Kidney tubule cell (primary cell): ENCODE measurements at regions not wholly inside any gene's neighbourhood (a gene's known extent, or its start where the extent isn't known, plus 50 kb on each side); places are given as distances from the start of the nearest gene placed in this dataset.

Experiments
- DNase-seq: peaks from one replicate; pipeline ENCODE4 v3.0.0-alpha.2; 2018; ENCODE audit warnings: low spot score

- DNase-seq: no peak
These were observed 119.5 kb downstream of the MTX3 start for GRCh38 chr5:79871364-79872120.

DNA sequence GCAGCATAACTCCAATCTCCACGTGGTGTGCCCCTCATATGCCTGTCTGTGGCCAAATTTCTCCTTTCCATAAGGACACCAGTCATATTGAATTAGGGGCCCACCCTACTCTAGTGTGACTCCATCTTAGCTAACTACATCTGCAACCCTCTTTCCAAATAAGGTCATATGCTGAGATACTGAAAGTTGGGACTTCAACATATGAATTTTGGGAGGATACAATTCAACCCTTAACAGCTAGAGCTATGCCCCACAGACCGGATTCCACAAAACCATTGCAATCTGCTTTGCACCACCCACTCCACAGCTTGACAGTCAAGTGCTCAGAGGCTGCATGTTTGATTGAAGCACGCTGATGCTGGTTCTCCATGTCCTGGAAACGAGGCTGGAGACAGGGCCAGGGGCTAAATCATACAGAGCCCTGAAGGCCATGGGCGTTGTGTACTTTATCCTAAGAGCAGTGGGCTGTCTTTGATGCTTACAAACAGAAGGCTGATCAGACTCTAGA lies 122.8 kb downstream of the MTX3 start:
- no peak for DNase-seq

GRCh38 chr5:79865579-79865978 lies 125.5 kb downstream of the MTX3 start:
- DNase-seq: no peak

- DNase-seq: no peak
These were observed 126.7 kb downstream of the MTX3 start for GRCh38 chr5:79864364-79864763.

- DNase-seq: no peak
These were observed 131.5 kb downstream of the MTX3 start for GRCh38 chr5:79859588-79859987.

DNA sequence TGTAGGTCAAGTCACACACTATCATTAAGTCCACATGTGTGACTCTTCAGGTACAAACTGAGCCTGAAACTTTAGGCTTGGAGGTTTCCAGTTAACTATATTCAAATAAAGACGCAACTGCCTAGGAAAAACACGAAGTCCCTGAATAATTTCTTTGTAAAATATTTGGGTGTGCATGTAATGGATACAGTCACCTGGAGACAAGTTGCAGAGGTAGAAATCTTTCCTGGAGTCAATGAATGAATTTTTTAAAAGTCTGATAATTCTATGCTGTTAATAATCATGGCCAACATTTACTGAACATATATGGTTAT lies 132.7 kb downstream of the MTX3 start:
- DNase-seq: no peak

- DNase-seq: peak; percentile 70
These were observed 133.2 kb downstream of the MTX3 start for GRCh38 chr5:79857714-79858409.

DNA sequence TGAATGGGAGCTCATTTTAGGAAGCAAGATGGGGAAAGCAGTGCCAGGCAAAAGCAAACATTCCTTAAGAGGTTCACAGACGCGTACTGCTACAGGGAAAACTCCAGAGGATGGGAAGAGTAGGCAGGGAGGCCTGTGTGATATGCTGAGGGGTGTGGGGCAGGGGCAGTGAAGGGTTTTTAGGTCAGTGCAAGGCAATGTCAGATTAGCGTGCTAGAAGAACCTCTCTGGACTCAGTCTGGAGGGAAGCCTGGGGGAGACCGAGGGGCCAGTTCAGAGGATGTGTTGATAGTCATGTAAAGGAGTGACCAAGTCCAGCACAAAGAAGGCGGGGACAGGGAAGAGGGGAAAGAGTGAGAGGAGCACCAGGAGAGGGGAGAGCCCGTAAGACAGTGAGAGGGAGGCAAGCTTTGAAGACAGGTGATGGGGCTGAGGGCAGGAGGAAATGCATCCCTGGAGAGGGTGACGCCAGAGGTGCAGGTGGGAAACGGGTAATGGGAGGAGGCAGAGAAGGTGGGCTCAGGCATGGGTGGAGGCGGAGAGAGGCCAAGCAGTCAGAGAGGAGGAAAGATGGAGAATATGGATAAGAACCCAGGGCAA lies 134.5 kb downstream of the MTX3 start:
- DNase-seq: no peak

GRCh38 chr5:79853676-79854418 lies 137.2 kb downstream of the MTX3 start:
- peak; percentile 85 for DNase-seq

GRCh38 chr5:79853028-79853427 lies 138.0 kb downstream of the MTX3 start:
- DNase-seq: no peak

DNA sequence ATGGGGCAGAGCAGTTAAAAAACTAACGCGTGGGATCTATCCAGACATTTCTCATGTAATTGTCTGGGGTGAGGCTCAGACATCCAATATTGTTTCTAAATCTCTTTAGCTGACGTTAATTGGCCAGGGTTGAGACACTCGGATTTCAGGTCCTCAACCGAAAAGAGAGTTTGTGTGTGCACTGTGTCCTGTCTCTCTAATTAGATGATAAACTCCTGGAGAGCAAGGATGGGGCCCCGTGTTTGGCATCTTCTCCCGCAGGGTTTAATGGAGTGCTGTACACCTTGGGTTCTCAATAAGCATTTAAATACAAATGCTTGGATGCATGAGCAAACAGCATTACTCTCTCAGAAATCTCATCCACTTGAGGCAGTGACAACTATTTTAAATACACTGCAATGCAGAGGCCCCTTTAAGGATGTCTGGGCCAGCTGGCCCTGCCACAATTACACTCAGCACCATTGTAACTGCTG lies 139.6 kb downstream of the MTX3 start:
- DNase-seq: no peak

DNA sequence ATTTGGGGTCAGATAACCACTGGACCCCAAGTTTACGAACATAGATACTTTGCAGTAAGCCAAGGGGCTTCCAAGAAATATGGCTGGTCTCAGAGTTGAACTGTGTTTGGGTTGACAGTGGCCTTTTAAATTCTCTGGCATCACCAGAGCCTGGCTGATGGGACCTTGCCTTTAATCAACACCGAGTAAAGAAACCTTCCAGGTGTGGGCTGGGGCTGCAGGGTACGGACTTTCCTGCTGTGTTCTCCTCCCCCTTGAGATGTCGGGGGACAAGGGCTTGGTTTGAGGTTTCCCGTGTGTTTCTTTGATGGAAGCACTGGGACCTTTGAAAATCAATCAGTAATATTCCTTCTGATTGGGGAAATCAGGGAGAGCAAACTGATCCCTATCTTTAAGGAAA lies 140.1 kb downstream of the MTX3 start:
- no peak for DNase-seq

DNA sequence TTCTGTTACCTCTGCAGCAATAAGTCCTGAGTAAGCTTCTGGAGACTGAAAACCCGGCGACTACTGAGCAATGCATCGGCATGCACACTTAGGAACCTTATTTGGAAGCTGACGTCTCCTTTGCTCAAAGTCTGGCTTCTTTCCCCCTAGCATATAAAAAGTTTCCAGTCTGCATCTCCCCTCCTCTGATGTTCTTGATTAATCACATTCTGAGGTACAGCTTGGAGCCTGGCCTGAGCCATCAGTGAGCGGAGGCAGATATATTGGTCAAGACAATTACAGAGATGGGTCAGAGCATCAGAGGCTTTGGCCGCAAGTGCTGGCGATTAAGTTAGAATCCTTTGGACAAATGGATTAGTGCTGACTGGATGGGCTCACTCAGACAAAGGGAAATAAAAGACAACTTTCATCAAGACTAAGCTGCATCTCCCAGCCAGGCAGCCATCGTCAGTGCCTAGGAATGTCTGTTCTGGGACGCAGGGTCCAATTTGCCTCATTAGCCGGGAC lies 140.7 kb downstream of the MTX3 start:
- no peak for DNase-seq

GRCh38 chr5:79849486-79850315 lies 141.4 kb downstream of the MTX3 start:
- no peak for DNase-seq
